Calu3 (cell line): ENCODE measurements at regions not wholly inside any gene's neighbourhood (a gene's known extent, or its start where the extent isn't known, plus 50 kb on each side); places are given as distances from the start of the nearest gene placed in this dataset.

ENCODE experiments used
- BruUV-seq: library from RNA; stranded (reverse); fragments of 400-500 nt; replicated peaks from 2 replicates; lab custom pipeline; 2021; lab: Mats Ljungman, UMichigan
- CTCF ChIA-PET: fragments of 300-600 bp; sonication (Branson Sonifier 250); formaldehyde crosslinking; loops from one replicate; lab custom pipeline; 2022; ENCODE audit warnings: antibody characterized with exemption; lab: Charles Lee
- DNase-seq: peaks from one replicate; pipeline ENCODE4 v3.0.0; 2022
- H3K27ac Mint-ChIP-seq: one replicate; pipeline ENCODE4 v1.8.0; 2022; ENCODE audit warnings: mixed read lengths; ENCODE audit not compliant: unreplicated experiment
- H3K27me3 Mint-ChIP-seq: one replicate; pipeline ENCODE4 v1.8.0; 2022; ENCODE audit warnings: mixed read lengths; ENCODE audit not compliant: unreplicated experiment
- H3K36me3 Mint-ChIP-seq: one replicate; pipeline ENCODE4 v1.8.0; 2022; ENCODE audit warnings: mild to moderate bottlenecking, moderate library complexity, mixed read lengths; ENCODE audit not compliant: insufficient read depth, unreplicated experiment
- H3K4me1 Mint-ChIP-seq: one replicate; pipeline ENCODE4 v1.8.0; 2022; ENCODE audit warnings: mild to moderate bottlenecking, low read depth, mixed read lengths; ENCODE audit not compliant: unreplicated experiment
- H3K4me3 Mint-ChIP-seq: one replicate; pipeline ENCODE4 v1.8.0; 2022; ENCODE audit warnings: mild to moderate bottlenecking, low read depth, moderate library complexity, mixed read lengths; ENCODE audit not compliant: unreplicated experiment
- H3K9me3 Mint-ChIP-seq: one replicate; pipeline ENCODE4 v1.8.0; 2022; ENCODE audit warnings: low read depth, mixed read lengths; ENCODE audit not compliant: unreplicated experiment
- intact Hi-C: fragments of 100-400 bp; cut with micrococcal nuclease; formaldehyde crosslinking; loops from one replicate; pipeline ENCODE4 v1.10.0; 2022; ENCODE audit not compliant: unreplicated experiment
- TF ChIP-seq, protein P1 (sequence below): fragments of 200-600 bp; IDR thresholded peaks from one replicate; pipeline ENCODE4 v1.8.0; 2022; ENCODE audit warnings: antibody characterized with exemption; ENCODE audit not compliant: unreplicated experiment

- CTCF ChIA-PET = no interaction called here
- Mint-ChIP-seq H3K27me3 (no peaks in the 10 kb centered on the region), H3K36me3 (no peaks in the 10 kb centered on the region), H3K9me3 (no peaks in the 10 kb centered on the region), H3K27ac (no peak overlapping the region), H3K4me3 (no peak overlapping the region), H3K4me1 (no peaks in the 10 kb centered on the region)
- intact Hi-C loops = no loop called here
- BruUV-seq = no TSS peak
- DNase-seq = no peak
- TF ChIP-seq, protein P1, sequence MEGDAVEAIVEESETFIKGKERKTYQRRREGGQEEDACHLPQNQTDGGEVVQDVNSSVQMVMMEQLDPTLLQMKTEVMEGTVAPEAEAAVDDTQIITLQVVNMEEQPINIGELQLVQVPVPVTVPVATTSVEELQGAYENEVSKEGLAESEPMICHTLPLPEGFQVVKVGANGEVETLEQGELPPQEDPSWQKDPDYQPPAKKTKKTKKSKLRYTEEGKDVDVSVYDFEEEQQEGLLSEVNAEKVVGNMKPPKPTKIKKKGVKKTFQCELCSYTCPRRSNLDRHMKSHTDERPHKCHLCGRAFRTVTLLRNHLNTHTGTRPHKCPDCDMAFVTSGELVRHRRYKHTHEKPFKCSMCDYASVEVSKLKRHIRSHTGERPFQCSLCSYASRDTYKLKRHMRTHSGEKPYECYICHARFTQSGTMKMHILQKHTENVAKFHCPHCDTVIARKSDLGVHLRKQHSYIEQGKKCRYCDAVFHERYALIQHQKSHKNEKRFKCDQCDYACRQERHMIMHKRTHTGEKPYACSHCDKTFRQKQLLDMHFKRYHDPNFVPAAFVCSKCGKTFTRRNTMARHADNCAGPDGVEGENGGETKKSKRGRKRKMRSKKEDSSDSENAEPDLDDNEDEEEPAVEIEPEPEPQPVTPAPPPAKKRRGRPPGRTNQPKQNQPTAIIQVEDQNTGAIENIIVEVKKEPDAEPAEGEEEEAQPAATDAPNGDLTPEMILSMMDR = no peak
Observed at GRCh38 chr2:152250421-152251100, 75.0 kb upstream of the STAM2 start.

DNA sequence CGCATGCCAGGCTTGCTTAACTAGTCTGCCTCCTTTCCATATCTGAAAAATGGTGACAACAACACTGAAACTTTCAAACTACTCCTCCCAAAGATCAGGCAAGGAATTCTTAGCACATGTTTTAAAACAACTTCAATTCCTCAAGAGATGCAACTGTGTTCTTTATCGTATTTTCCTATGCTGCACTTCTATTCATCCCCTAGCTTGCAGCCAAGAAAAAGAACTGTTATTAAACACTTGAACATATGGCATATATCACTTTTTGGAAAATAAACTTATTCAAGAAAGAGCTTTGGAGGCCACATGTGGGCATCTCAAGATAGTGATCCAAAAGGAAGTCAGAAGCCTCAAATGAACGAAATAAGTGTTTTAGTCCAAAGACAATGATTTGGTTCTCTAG, 75.6 kb upstream of the STAM2 start:
- Mint-ChIP-seq H3K4me1 (no peaks in the 10 kb centered on the region), H3K27me3 (no peaks in the 10 kb centered on the region), H3K9me3 (no peaks in the 10 kb centered on the region), H3K4me3 (no peak overlapping the region), H3K36me3 (no peaks in the 10 kb centered on the region), H3K27ac (no peak overlapping the region)
- DNase-seq = no peak
- CTCF ChIA-PET = no interaction called here
- no TSS peak for BruUV-seq
- TF ChIP-seq, protein P1 = no peak
- intact Hi-C loops = no loop called here

- Mint-ChIP-seq H3K36me3 (no peaks in the 10 kb centered on the region), H3K27ac (no peak overlapping the region), H3K4me3 (no peak overlapping the region), H3K9me3 (no peaks in the 10 kb centered on the region), H3K27me3 (no peaks in the 10 kb centered on the region), H3K4me1 (no peaks in the 10 kb centered on the region)
- intact Hi-C loops = no loop called here
- CTCF ChIA-PET = no interaction called here
- TF ChIP-seq, protein P1 = no peak
- no peak for DNase-seq
- BruUV-seq = no TSS peak
Observed at GRCh38 chr2:152251811-152252210, 76.2 kb upstream of the STAM2 start.

DNA sequence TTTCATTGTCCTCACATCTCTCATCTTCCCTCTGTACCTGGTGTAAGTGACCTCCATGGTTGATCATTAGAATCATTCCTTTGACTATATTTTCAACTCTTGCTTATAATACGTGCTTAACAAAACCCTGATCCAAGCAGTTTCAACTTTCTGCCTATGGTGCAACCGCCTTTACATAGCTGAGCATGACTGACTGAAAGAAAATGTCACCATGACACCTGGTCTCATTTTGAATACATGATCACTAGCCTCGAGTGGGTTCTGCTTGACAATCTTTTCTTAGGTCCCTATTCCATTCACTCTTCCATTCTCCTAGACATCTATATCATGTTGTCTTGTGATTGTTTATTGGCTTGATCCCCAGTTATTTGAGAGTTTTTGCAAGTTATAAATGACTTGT, 78.9 kb upstream of the STAM2 start:
- no peaks in the 10 kb centered on the region for H3K27me3 Mint-ChIP-seq
- BruUV-seq = no TSS peak
- intact Hi-C loops = no loop called here
- no peaks in the 10 kb centered on the region for H3K9me3 Mint-ChIP-seq
- H3K4me3 Mint-ChIP-seq = no peak overlapping the region
- H3K27ac Mint-ChIP-seq = no peak overlapping the region
- DNase-seq = no peak
- TF ChIP-seq, protein P1 = no peak
- no peaks in the 10 kb centered on the region for H3K36me3 Mint-ChIP-seq
- CTCF ChIA-PET = no interaction called here
- H3K4me1 Mint-ChIP-seq = no peaks in the 10 kb centered on the region
